Lower leg skin (tissue), 3 donors: ENCODE measurements at regions not wholly inside any gene's neighbourhood (a gene's known extent, or its start where the extent isn't known, plus 50 kb on each side); places are given as distances from the start of the nearest gene placed in this dataset.

Source experiments
- CTCF ChIP-seq, 3 donors: fragments of 450-650 bp; IDR thresholded peaks; one replicate each; pipeline ENCODE4 v1.5.1; 2016; ENCODE audit warnings: antibody characterized with exemption in 3 of 3, mild to moderate bottlenecking in 3 of 3, moderate library complexity in 2 of 3
- POLR2A ChIP-seq, 2 donors: fragments of 450-650 bp; IDR thresholded peaks; one replicate each; pipeline ENCODE4 v1.6.1; 2016 to 2017; ENCODE audit warnings: antibody characterized with exemption in 2 of 2, mild to moderate bottlenecking in 1 of 2, moderate library complexity in 1 of 2

- TF ChIP-seq POLR2A (IDR thresholded peaks at IDR 0.05) (no peak), CTCF (IDR thresholded peaks at IDR 0.05) (no peak)
Measured at GRCh38 chr18:76233406-76233805, 261.6 kb downstream of the ZNF516 start.
